ENCODE measurements at regions not wholly inside any gene's neighbourhood (a gene's known extent, or its start where the extent isn't known, plus 50 kb on each side); places are given as distances from the start of the nearest gene placed in this dataset.

- H3K36me3 ChIP-seq = no peaks in the 10 kb centered on the region
- H3K4me1 ChIP-seq = no peaks in the 10 kb centered on the region
- no peaks in the 10 kb centered on the region for H3K9me3 ChIP-seq
- no peaks in the 10 kb centered on the region for H3K27me3 ChIP-seq
- no peak overlapping the region for H3K4me3 ChIP-seq (ENCODE audit: low read depth, low read length)
- no peak for DNase-seq
- TF ChIP-seq CTCF (IDR thresholded peaks at IDR 0.05; ENCODE audit: low read depth, low read length) = no peak
These were observed 703.3 kb upstream of the CCDC179 start for GRCh38 chr11:23563591-23563990.

GRCh38 chr11:23564370-23564769 lies 704.1 kb upstream of the CCDC179 start:
- Histone ChIP-seq H3K27me3 (no peaks in the 10 kb centered on the region), H3K36me3 (no peaks in the 10 kb centered on the region), H3K9me3 (no peaks in the 10 kb centered on the region), H3K4me1 (no peaks in the 10 kb centered on the region), H3K4me3 (ENCODE audit: low read depth, low read length) (no peak overlapping the region)
- DNase-seq = no peak
- TF ChIP-seq CTCF (IDR thresholded peaks at IDR 0.05; ENCODE audit: low read depth, low read length) = no peak

- no peaks in the 10 kb centered on the region for H3K27me3 ChIP-seq
- no peaks in the 10 kb centered on the region for H3K36me3 ChIP-seq
- H3K4me1 ChIP-seq = no peaks in the 10 kb centered on the region
- no peak for DNase-seq
- TF ChIP-seq CTCF (IDR thresholded peaks at IDR 0.05; ENCODE audit: low read depth, low read length) = no peak
- H3K9me3 ChIP-seq = no peaks in the 10 kb centered on the region
- no peak overlapping the region for H3K4me3 ChIP-seq (ENCODE audit: low read depth, low read length)
These were observed 708.9 kb upstream of the CCDC179 start for GRCh38 chr11:23569134-23569533.

- Histone ChIP-seq H3K9me3 (no peaks in the 10 kb centered on the region), H3K4me1 (no peaks in the 10 kb centered on the region), H3K36me3 (no peaks in the 10 kb centered on the region), H3K27me3 (no peaks in the 10 kb centered on the region), H3K4me3 (ENCODE audit: low read depth, low read length) (no peak overlapping the region)
- no peak for DNase-seq
- TF ChIP-seq CTCF (IDR thresholded peaks at IDR 0.05; ENCODE audit: low read depth, low read length) = no peak
These were observed 709.3 kb upstream of the CCDC179 start for GRCh38 chr11:23569547-23569946.

- no peak for DNase-seq
- H3K9me3 ChIP-seq = no peaks in the 10 kb centered on the region
- no peaks in the 10 kb centered on the region for H3K27me3 ChIP-seq
- no peak for TF ChIP-seq CTCF (IDR thresholded peaks at IDR 0.05; ENCODE audit: low read depth, low read length)
- H3K36me3 ChIP-seq = no peaks in the 10 kb centered on the region
- no peak overlapping the region for H3K4me3 ChIP-seq (ENCODE audit: low read depth, low read length)
- no peaks in the 10 kb centered on the region for H3K4me1 ChIP-seq
These were observed 710.6 kb upstream of the CCDC179 start for GRCh38 chr11:23570828-23571227.

GRCh38 chr11:23573429-23573828 lies 713.2 kb upstream of the CCDC179 start:
- Histone ChIP-seq H3K27me3 (no peaks in the 10 kb centered on the region), H3K9me3 (no peaks in the 10 kb centered on the region), H3K4me1 (no peaks in the 10 kb centered on the region), H3K36me3 (no peaks in the 10 kb centered on the region), H3K4me3 (ENCODE audit: low read depth, low read length) (no peak overlapping the region)
- TF ChIP-seq CTCF (IDR thresholded peaks at IDR 0.05; ENCODE audit: low read depth, low read length) = no peak
- no peak for DNase-seq
